T-cell (primary cell): ENCODE measurements at regions not wholly inside any gene's neighbourhood (a gene's known extent, or its start where the extent isn't known, plus 50 kb on each side); places are given as distances from the start of the nearest gene placed in this dataset.
"Not testable (repeated sequence)": the region's sequence is repeated elsewhere in the genome, so short reads cannot be mapped to it uniquely, and the experiment has no call there.

Experiments used
- ATAC-seq, 4 experiments: fragments of 200-7000 bp in 3 of 4; fragments of 150-1000 bp in 1 of 4; cut with Tn5 transposase; replicated peaks in 1 of 4; 1 replicate in 3 of 4; 2 replicates in 1 of 4; pipeline ENCODE4 v1.10.0; 2021; ENCODE audit warnings: moderate library complexity in 3 of 4, mild to moderate bottlenecking in 2 of 4, moderate number of reproducible peaks in 1 of 4
- CTCF ChIA-PET, 2 donors: fragments of 300-600 bp; sonication (Branson Sonifier 250); formaldehyde crosslinking; loops; one replicate each; lab custom pipeline; 2022; ENCODE audit warnings: antibody characterized with exemption in 2 of 2; lab: Charles Lee
- POLR2A ChIA-PET, 2 donors: fragments of 300-600 bp; sonication (Branson Sonifier 250); formaldehyde crosslinking; loops; one replicate each; lab custom pipeline; 2022; ENCODE audit warnings: antibody characterized with exemption in 2 of 2; lab: Charles Lee
- DNase-seq, 35 experiments: peaks; one replicate each; pipeline versions ENCODE4 v3.0.0 to v3.0.0-alpha.2; 2013 to 2023
- H3K27ac ChIP-seq: one replicate; pipeline ENCODE4 v1.5.1; 2013; ENCODE audit warnings: low read length
- H3K27me3 ChIP-seq, 2 experiments: replicated peaks in 1 of 2; 1 replicate in 1 of 2; 2 replicates in 1 of 2; pipeline versions ENCODE4 v1.6.1 to v1.7.0; 2013; ENCODE audit warnings: low read length in 1 of 2, mixed read lengths in 1 of 2; ENCODE audit not compliant: control insufficient read depth in 2 of 2, insufficient read depth in 2 of 2; ENCODE audit errors: extremely low read depth in 1 of 2
- H3K36me3 ChIP-seq, 2 donors: 1 replicate in 1 of 2; 2 replicates in 1 of 2; pipeline versions ENCODE4 v1.6.1 to v1.7.0; 2013; ENCODE audit warnings: low read length in 1 of 2; ENCODE audit not compliant: control insufficient read depth in 2 of 2, insufficient read depth in 1 of 2; ENCODE audit errors: extremely low read depth in 1 of 2
- H3K4me1 ChIP-seq, 2 experiments: 1 replicate in 1 of 2; 2 replicates in 1 of 2; pipeline versions ENCODE4 v1.6.1 to v1.7.0; 2013; ENCODE audit warnings: low read length in 2 of 2, mixed read lengths in 1 of 2; ENCODE audit not compliant: insufficient read depth in 2 of 2, control insufficient read depth in 1 of 2; ENCODE audit errors: extremely low read depth in 1 of 2
- H3K4me3 ChIP-seq, 2 donors: 1 replicate in 1 of 2; 2 replicates in 1 of 2; pipeline versions ENCODE4 v1.5.1 to v1.7.0; 2013; ENCODE audit warnings: mild to moderate bottlenecking in 2 of 2, low read length in 1 of 2, moderate library complexity in 1 of 2; ENCODE audit not compliant: control insufficient read depth in 1 of 2; ENCODE audit errors: extremely low read depth in 1 of 2
- H3K9me3 ChIP-seq: 2 replicates; pipeline ENCODE4 v1.7.0; 2013
- H3K27ac Mint-ChIP-seq, 2 donors: one replicate each; pipeline ENCODE4 v1.8.0; 2020 to 2021; ENCODE audit warnings: mild to moderate bottlenecking in 2 of 2, mixed read lengths in 2 of 2
- H3K27me3 Mint-ChIP-seq, 2 donors: one replicate each; pipeline ENCODE4 v1.8.0; 2021 to 2022; ENCODE audit warnings: mixed read lengths in 2 of 2
- H3K36me3 Mint-ChIP-seq: one replicate; pipeline ENCODE4 v1.8.0; 2021; ENCODE audit warnings: mixed read lengths
- H3K4me1 Mint-ChIP-seq, 3 donors: one replicate each; pipeline ENCODE4 v1.8.0; 2020 to 2022; ENCODE audit warnings: mixed read lengths in 3 of 3, mild to moderate bottlenecking in 1 of 3
- H3K4me3 Mint-ChIP-seq, 3 donors: one replicate each; pipeline ENCODE4 v1.8.0; 2020 to 2022; ENCODE audit warnings: mild to moderate bottlenecking in 3 of 3, mixed read lengths in 3 of 3, moderate library complexity in 3 of 3
- H3K9me3 Mint-ChIP-seq, 3 donors: one replicate each; pipeline ENCODE4 v1.8.0; 2020 to 2022; ENCODE audit warnings: mixed read lengths in 3 of 3
- WGBS: methylation state at CpG from one replicate; pipeline ENCODE4 v1.1.5; 2013; ENCODE audit warnings: missing lambda C conversion rate; ENCODE audit not compliant: insufficient coverage; 5-methylcytosine and 5-hydroxymethylcytosine counted together

DNA sequence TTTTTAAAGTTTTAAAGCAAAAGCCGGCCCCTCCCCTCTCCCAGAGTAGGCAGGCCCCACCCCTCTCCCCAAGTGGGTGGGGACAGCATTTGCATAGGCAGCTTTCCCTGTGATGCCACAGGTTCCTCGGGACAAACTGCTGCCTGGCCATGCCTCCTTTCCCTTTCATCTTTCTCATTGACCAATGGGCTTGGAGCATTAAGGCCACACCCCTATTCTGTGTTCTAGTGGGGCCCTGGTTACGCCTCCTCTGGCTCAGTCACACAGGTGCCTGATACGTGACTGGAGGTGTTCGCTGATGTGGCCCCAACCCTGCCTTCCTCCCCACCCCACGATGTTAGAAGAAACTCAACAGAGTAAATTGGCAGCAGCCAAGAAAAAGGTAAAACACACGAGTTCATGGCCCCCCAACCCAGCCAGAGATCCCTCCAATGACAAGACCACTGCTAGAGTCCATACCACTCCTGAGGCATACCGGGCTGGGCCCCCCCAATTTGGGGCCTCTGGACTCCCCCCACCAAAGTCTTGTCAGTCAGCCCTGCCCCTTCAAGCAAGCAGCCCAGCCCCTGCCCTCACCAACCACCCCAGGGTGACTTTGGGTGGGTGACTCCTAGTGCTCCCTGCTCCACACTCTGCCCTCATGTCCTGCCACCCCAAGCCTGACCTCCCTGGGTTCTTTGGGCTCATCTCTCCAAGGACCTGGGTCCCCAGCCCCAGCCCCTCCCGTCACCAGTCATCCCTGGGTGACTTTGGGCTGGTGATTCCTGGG, 62.8 kb upstream of the CSPG4 start:
- H3K27ac Mint-ChIP-seq = no peak overlapping the region
- DNase-seq (no peak), ATAC-seq (no peak)
- no peak overlapping the region for H3K27ac ChIP-seq
- no peak overlapping the region for H3K4me3 Mint-ChIP-seq
- ChIA-PET CTCF (no interaction called here), POLR2A (no interaction called here)
- peaks cover 0 to 10% of the 10 kb centered on the region in 2 experiments for H3K27me3 ChIP-seq
- WGBS = 81% methylated on average over 4 of the region's 9 CpGs
- peaks cover 0 to 13% of the 10 kb centered on the region in 2 donors for H3K27me3 Mint-ChIP-seq
- H3K4me1 ChIP-seq = no peaks in the 10 kb centered on the region
- H3K36me3 Mint-ChIP-seq = no peaks in the 10 kb centered on the region
- no peaks in the 10 kb centered on the region for H3K36me3 ChIP-seq
- H3K4me1 Mint-ChIP-seq = no peaks in the 10 kb centered on the region
- H3K4me3 ChIP-seq = no peak overlapping the region
- no peaks in the 10 kb centered on the region for H3K9me3 ChIP-seq
- H3K9me3 Mint-ChIP-seq = no peaks in the 10 kb centered on the region

DNA sequence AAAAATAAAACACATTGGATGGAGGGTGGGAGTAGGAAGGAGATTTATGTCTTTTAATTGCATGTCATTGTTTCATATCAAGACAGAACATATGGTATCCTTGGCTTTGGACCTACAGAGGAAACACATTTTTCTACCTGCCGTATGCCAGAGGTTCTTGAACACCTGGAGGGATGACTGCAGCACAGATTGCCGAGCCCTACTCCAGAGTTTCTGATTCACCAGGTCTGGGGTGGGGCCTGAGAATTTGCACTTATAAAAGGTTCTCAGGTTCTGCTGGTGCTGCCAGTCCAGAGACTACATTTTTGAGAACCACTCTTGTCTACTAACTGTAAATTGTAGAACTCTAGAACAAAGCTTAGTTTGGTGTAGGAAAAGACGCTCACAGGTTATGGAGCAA, 61.3 kb upstream of the CSPG4 start:
- POLR2A ChIA-PET, H3K36me3 ChIP-seq, H3K9me3 ChIP-seq, H3K27ac Mint-ChIP-seq, H3K27me3 ChIP-seq, H3K4me1 ChIP-seq, H3K4me3 ChIP-seq, H3K27ac ChIP-seq, H3K27me3 Mint-ChIP-seq, H3K9me3 Mint-ChIP-seq, H3K4me1 Mint-ChIP-seq, DNase-seq, CTCF ChIA-PET, H3K4me3 Mint-ChIP-seq, ATAC-seq, H3K36me3 Mint-ChIP-seq: not testable (repeated sequence)
- no CpG with 5 or more reads among the region's 3 CpGs for WGBS

DNA sequence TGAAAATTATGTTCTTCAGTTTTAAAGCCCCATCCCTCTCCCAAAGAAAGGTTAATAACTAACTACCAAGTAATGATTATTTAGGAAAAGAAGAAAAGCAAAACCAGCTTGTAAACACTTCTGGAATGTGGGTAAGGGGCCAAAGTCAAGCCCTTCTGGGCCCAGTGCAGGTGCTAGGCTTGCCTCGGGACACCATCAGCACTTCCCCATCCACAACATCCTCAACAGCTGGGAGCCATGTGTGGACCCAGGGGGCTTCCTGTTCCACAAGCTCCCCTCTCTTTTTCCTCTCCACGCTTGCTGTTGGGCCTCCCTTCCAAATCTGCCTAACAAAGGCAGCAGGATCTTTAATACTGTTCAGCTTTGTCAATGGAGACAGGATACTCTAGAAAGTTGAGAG, 58.4 kb upstream of the CSPG4 start:
- H3K9me3 ChIP-seq, H3K27ac ChIP-seq, H3K36me3 ChIP-seq, H3K4me3 ChIP-seq, H3K4me1 ChIP-seq, H3K36me3 Mint-ChIP-seq, H3K4me3 Mint-ChIP-seq, ATAC-seq, DNase-seq, H3K4me1 Mint-ChIP-seq, POLR2A ChIA-PET, CTCF ChIA-PET, H3K9me3 Mint-ChIP-seq, H3K27ac Mint-ChIP-seq, H3K27me3 ChIP-seq, H3K27me3 Mint-ChIP-seq: not testable (repeated sequence)
- WGBS = 17% methylated on average over 1 of the region's 2 CpGs

DNA sequence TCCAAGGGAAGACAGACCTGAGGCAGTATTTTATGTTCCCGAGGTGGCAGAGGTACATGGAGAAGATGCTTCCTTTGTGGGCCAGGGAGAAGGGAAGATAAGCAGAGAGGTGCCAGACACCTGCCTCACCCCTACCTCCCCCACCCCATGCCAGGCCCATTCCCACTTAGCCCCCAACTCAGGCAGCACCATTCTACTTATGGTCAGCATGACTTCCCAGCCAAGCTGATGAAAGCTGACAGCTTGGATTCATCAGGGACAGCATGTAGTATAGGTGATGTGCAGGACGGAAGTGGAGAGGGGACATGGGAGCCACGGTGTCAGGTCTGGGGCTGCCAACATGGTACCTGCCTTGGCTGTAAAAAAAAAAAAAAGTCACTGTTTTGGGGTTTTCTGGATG, 57.5 kb upstream of the CSPG4 start:
- Mint-ChIP-seq H3K4me3 (no peak overlapping the region), H3K27me3 (no peaks in the 10 kb centered on the region), H3K9me3 (no peaks in the 10 kb centered on the region), H3K4me1 (no peaks in the 10 kb centered on the region), H3K36me3 (no peaks in the 10 kb centered on the region), H3K27ac (no peak overlapping the region)
- Histone ChIP-seq H3K4me1 (no peaks in the 10 kb centered on the region), H3K4me3 (no peak overlapping the region), H3K9me3 (no peaks in the 10 kb centered on the region), H3K36me3 (no peaks in the 10 kb centered on the region), H3K27me3 (no peaks in the 10 kb centered on the region), H3K27ac (no peak overlapping the region)
- DNase-seq (no peak), ATAC-seq (no peak)
- 71% methylated on average over 2 of the region's 3 CpGs for WGBS
- ChIA-PET CTCF (no interaction called here), POLR2A (no interaction called here)

DNA sequence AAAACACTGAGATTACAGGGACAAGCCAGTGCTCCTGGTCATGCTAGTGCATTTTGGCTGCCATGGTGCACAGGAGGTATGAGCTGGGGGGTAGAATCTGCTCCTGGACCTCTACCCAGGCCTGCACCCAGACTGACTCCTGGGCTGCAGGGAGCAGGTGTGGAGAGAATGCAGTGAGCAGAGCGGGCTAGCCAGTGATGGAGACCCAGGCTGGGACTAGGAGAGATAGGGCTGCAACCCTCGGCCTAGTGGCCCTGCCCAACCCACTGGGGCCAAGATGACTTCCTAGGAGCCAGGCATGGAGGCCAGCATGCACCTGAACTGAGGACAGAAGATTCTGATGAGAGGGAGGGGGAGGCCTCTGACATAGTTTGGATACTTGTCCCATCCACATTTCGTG, 55.9 kb upstream of the CSPG4 start:
- H3K4me3 Mint-ChIP-seq, ATAC-seq, H3K4me1 ChIP-seq, H3K27ac Mint-ChIP-seq, H3K9me3 Mint-ChIP-seq, H3K36me3 ChIP-seq, H3K4me1 Mint-ChIP-seq, H3K36me3 Mint-ChIP-seq, H3K9me3 ChIP-seq, H3K27ac ChIP-seq, H3K27me3 ChIP-seq, POLR2A ChIA-PET, DNase-seq, H3K27me3 Mint-ChIP-seq, H3K4me3 ChIP-seq, CTCF ChIA-PET: not testable (repeated sequence)
- WGBS = 83% methylated on average over 1 of the region's 3 CpGs

DNA sequence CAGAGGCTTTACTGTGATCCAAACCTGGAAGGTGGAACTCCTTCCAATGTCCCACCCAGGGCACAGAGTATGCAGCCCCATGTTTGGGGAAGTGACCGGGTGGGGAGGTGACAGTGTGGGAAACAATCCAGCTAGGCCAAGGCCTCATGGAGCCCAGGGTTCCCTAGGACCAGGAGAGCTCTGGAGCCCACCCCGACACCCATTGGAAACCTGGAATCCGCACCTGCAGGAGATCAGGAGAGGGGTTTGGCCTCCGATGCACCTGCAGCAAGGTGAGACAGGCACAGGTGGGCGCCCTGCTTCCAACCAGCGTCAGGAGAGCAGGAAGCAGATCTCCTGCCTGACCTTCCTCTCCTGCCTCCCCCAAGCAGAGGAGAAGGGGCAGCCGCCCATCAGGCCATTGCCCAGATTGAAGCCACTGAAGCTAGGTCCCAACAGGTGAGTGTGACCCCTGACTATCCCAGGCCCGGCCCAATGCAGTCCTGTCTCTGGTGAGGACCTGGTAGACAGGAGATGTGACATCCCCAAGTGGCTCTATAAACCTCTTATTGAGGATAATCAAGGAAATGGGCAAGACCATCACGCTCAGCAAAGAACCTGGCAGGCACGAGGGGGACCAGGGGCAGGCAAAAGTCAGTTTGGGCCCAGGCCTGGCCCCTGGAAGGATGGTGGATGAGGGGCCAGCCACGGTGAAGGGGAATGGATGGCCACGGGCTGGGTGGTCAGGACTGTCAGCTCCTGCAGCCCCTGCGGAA, 53.1 kb upstream of the CSPG4 start:
- CTCF ChIA-PET, H3K27me3 Mint-ChIP-seq, POLR2A ChIA-PET, H3K27ac Mint-ChIP-seq, H3K27me3 ChIP-seq, H3K36me3 ChIP-seq, H3K27ac ChIP-seq, H3K9me3 ChIP-seq, H3K9me3 Mint-ChIP-seq, H3K4me3 Mint-ChIP-seq, H3K36me3 Mint-ChIP-seq, H3K4me1 Mint-ChIP-seq, DNase-seq, ATAC-seq, H3K4me1 ChIP-seq, H3K4me3 ChIP-seq: not testable (repeated sequence)
- WGBS = 89% methylated on average over 5 of the region's 13 CpGs
